ENCODE measurements at regions not wholly inside any gene's neighbourhood (a gene's known extent, or its start where the extent isn't known, plus 50 kb on each side); places are given as distances from the start of the nearest gene placed in this dataset.

DNA sequence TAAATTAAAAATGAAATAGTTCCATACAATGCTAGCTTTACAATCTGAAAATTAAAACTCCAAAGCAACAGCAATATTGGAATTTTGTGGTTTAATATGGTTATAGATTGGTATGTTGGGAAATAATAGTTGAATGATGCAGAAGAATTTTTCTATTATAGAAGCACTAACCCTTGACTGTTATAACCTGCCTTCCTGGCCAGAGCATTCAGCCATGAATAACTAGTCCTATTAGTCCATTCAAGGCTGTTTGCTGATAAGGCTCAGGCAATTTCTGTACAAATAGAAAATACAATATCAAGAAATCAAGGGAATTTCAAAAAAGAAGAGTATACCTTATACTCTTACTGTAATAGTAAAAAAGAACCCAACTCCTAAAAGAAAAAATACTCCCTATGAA is 101.6 kb upstream of the SP4 start:
- no peaks in the 10 kb centered on the region for H3K9me3 Mint-ChIP-seq
- no peak overlapping the region for H2AFZ ChIP-seq (replicated peaks)
- H3K27ac Mint-ChIP-seq = no peak overlapping the region
- no peaks in the 10 kb centered on the region for H3K9me3 ChIP-seq (ENCODE audit: low read depth)
- no peaks in the 10 kb centered on the region for H3K79me2 ChIP-seq (ENCODE audit: low read depth)
- no peak overlapping the region for H3K27ac ChIP-seq
- H3K27me3 ChIP-seq = no peaks in the 10 kb centered on the region
- no peaks in the 10 kb centered on the region for H4K20me1 ChIP-seq (ENCODE audit: low read depth)
- no peak for DNase-seq (ENCODE audit: low spot score)
- no peak overlapping the region for H3K4me2 ChIP-seq
- H3F3A ChIP-seq (ENCODE audit: low read depth) = no peaks in the 10 kb centered on the region
- H3K27me3 Mint-ChIP-seq (ENCODE audit: insufficient read depth, low read depth) = no peaks in the 10 kb centered on the region
- H3K9ac ChIP-seq = no peak overlapping the region
- no peaks in the 10 kb centered on the region for H3K4me1 ChIP-seq
- no peaks in the 10 kb centered on the region for H3K36me3 ChIP-seq
- no peaks in the 10 kb centered on the region for H3K4me1 Mint-ChIP-seq
- no peak overlapping the region for H3K4me3 Mint-ChIP-seq
- no peak overlapping the region for H3K4me3 ChIP-seq
- H3K36me3 Mint-ChIP-seq = no peaks in the 10 kb centered on the region
- TF ChIP-seq, protein P1, sequence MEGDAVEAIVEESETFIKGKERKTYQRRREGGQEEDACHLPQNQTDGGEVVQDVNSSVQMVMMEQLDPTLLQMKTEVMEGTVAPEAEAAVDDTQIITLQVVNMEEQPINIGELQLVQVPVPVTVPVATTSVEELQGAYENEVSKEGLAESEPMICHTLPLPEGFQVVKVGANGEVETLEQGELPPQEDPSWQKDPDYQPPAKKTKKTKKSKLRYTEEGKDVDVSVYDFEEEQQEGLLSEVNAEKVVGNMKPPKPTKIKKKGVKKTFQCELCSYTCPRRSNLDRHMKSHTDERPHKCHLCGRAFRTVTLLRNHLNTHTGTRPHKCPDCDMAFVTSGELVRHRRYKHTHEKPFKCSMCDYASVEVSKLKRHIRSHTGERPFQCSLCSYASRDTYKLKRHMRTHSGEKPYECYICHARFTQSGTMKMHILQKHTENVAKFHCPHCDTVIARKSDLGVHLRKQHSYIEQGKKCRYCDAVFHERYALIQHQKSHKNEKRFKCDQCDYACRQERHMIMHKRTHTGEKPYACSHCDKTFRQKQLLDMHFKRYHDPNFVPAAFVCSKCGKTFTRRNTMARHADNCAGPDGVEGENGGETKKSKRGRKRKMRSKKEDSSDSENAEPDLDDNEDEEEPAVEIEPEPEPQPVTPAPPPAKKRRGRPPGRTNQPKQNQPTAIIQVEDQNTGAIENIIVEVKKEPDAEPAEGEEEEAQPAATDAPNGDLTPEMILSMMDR (IDR thresholded peaks at IDR 0.05) = no peak
- no peak for TF ChIP-seq EZH2phosphoT487 (IDR thresholded peaks at IDR 0.05)
- TF ChIP-seq EZH2 (IDR thresholded peaks at IDR 0.05) = no peak

DNA sequence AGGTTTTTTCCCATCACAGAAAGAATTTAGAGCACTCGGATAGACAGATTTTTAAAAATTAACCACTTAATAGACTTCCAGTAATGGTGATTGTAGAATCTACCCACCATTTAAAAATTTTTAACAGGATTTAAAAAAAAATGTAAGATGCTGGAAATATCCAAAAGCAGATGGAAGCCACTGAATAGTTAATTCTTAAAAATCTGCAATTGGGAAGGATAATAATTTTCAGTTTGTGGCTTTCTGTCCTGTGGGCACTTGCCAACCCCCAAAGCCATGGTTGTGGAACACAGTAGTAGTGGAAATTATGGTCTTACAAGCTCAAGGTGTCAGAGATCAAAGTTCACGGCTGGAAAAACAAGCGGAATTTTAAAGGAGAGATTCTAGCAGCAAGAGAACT is 101.0 kb upstream of the SP4 start:
- no peak overlapping the region for H3K4me3 ChIP-seq
- H3K27ac ChIP-seq = no peak overlapping the region
- no peaks in the 10 kb centered on the region for H3K27me3 ChIP-seq
- H4K20me1 ChIP-seq (ENCODE audit: low read depth) = no peaks in the 10 kb centered on the region
- no peaks in the 10 kb centered on the region for H3K79me2 ChIP-seq (ENCODE audit: low read depth)
- no peak overlapping the region for H3K4me2 ChIP-seq
- no peak overlapping the region for H3K9ac ChIP-seq
- H3K4me1 ChIP-seq = no peaks in the 10 kb centered on the region
- H3K27ac Mint-ChIP-seq = no peak overlapping the region
- no peaks in the 10 kb centered on the region for H3K36me3 ChIP-seq
- H3K4me1 Mint-ChIP-seq = no peaks in the 10 kb centered on the region
- no peak for TF ChIP-seq EZH2phosphoT487 (IDR thresholded peaks at IDR 0.05)
- TF ChIP-seq, protein P1 (IDR thresholded peaks at IDR 0.05) = no peak
- TF ChIP-seq EZH2 (IDR thresholded peaks at IDR 0.05) = no peak
- no peaks in the 10 kb centered on the region for H3K9me3 Mint-ChIP-seq
- H3K27me3 Mint-ChIP-seq (ENCODE audit: insufficient read depth, low read depth) = no peaks in the 10 kb centered on the region
- no peak overlapping the region for H2AFZ ChIP-seq (replicated peaks)
- DNase-seq (ENCODE audit: low spot score) = no peak
- H3K4me3 Mint-ChIP-seq = no peak overlapping the region
- no peaks in the 10 kb centered on the region for H3F3A ChIP-seq (ENCODE audit: low read depth)
- no peaks in the 10 kb centered on the region for H3K36me3 Mint-ChIP-seq
- no peaks in the 10 kb centered on the region for H3K9me3 ChIP-seq (ENCODE audit: low read depth)

DNA sequence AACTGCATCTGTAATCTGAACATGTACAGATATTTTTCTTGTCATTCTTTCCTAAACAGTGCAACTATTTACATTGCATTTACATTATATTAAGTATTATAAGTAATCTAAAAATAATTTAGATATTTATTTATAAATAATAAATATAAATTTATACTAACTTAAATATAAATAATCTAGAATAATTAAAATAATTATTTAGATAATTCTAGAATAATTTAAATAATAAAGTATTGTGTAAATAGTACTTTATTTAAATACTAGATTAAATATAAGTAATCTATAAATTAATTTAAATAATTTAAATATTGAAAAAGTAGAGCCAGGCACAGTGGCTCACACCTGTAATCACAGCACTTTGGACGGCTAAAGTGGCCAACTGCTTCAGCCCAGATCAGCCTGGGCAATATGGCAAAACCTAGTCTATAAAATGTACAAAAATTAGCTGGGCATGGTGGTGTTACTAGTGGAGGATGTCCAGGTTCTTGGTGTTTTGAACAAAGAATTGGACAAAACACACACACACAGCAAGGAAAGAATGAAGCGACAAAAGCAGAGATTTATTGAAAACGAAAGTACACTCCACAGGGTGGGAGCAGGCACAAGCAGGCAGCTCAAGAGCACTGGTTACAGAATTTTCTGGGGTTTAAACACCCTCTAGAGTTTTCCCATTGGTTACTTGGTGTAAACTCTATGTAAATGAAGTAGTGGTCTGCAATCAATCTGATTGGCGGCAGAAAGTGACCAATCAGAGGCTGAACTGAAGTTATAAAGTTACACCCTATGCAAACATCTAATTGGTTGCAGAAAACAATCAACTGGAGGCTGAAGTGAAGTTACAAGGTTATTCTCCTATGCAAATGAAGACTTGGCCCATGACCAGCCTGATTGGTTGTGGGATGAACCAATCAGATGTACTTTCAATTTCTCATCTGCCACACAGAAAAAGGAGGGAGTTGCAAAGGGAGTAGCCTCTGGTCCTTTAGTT is 100.2 kb upstream of the SP4 start:
- no peaks in the 10 kb centered on the region for H3K9me3 ChIP-seq (ENCODE audit: low read depth)
- no peak overlapping the region for H3K4me3 ChIP-seq
- no peak overlapping the region for H3K4me3 Mint-ChIP-seq
- H3K36me3 Mint-ChIP-seq = no peaks in the 10 kb centered on the region
- no peak overlapping the region for H3K4me2 ChIP-seq
- no peaks in the 10 kb centered on the region for H4K20me1 ChIP-seq (ENCODE audit: low read depth)
- no peak overlapping the region for H3K27ac ChIP-seq
- H3F3A ChIP-seq (ENCODE audit: low read depth) = no peaks in the 10 kb centered on the region
- H3K4me1 ChIP-seq = no peaks in the 10 kb centered on the region
- H3K9ac ChIP-seq = no peak overlapping the region
- no peak for TF ChIP-seq EZH2 (IDR thresholded peaks at IDR 0.05)
- TF ChIP-seq EZH2phosphoT487 (IDR thresholded peaks at IDR 0.05) = no peak
- TF ChIP-seq, protein P1 (IDR thresholded peaks at IDR 0.05) = no peak
- no peaks in the 10 kb centered on the region for H3K79me2 ChIP-seq (ENCODE audit: low read depth)
- H3K36me3 ChIP-seq = no peaks in the 10 kb centered on the region
- H3K27me3 ChIP-seq = no peaks in the 10 kb centered on the region
- no peaks in the 10 kb centered on the region for H3K9me3 Mint-ChIP-seq
- no peak overlapping the region for H2AFZ ChIP-seq (replicated peaks)
- H3K4me1 Mint-ChIP-seq = no peaks in the 10 kb centered on the region
- no peaks in the 10 kb centered on the region for H3K27me3 Mint-ChIP-seq (ENCODE audit: insufficient read depth, low read depth)
- DNase-seq (ENCODE audit: low spot score) = no peak
- no peak overlapping the region for H3K27ac Mint-ChIP-seq

Data from neural progenitor cell (in vitro differentiated cells).